ENCODE measurements at regions not wholly inside any gene's neighbourhood (a gene's known extent, or its start where the extent isn't known, plus 50 kb on each side); places are given as distances from the start of the nearest gene placed in this dataset.

GRCh38 chr4:164467493-164467892 is 286.4 kb upstream of the SMIM31 start:
- Histone ChIP-seq H2BK5ac (ENCODE audit: low read length) (no peak overlapping the region), H3K18ac (ENCODE audit: low read length) (no peak overlapping the region), H3K36me3 (ENCODE audit: control insufficient read depth, insufficient read depth, low read length) (no peaks in the 10 kb centered on the region), H2BK15ac (replicated peaks; ENCODE audit: low read depth) (no peak overlapping the region), H3K4me3 (ENCODE audit: low read length) (no peak overlapping the region), H3K79me1 (ENCODE audit: low read length) (no peaks in the 10 kb centered on the region), H3K27me3 (ENCODE audit: insufficient read depth, low read length, poor library complexity) (no peaks in the 10 kb centered on the region), H2AK5ac (ENCODE audit: low read length) (no peak overlapping the region), H3K23ac (ENCODE audit: low read length) (no peak overlapping the region), H3K4ac (ENCODE audit: low read depth, low read length) (no peak overlapping the region), H3K4me1 (ENCODE audit: control insufficient read depth, low read depth, low read length) (no peaks in the 10 kb centered on the region), H4K8ac (ENCODE audit: low read depth, low read length) (no peak overlapping the region), H4K5ac (ENCODE audit: low read length) (no peak overlapping the region), H3K56ac (ENCODE audit: low read length) (no peak overlapping the region), H2BK120ac (ENCODE audit: low read depth, low read length) (no peak overlapping the region), H3K9ac (ENCODE audit: low read length) (no peak overlapping the region), H3K4me2 (ENCODE audit: low read length) (no peak overlapping the region), H3K79me2 (ENCODE audit: control insufficient read depth, insufficient read depth, low read length) (no peaks in the 10 kb centered on the region), H3K27ac (ENCODE audit: low read depth, low read length) (no peak overlapping the region)
- no peak for DNase-seq
- no CpG with 5 or more reads among the region's 3 CpGs for WGBS (ENCODE audit: extremely low coverage, insufficient coverage, low lambda C conversion rate)

GRCh38 chr4:164481306-164482091 is 272.4 kb upstream of the SMIM31 start:
- Histone ChIP-seq H2BK15ac (replicated peaks; ENCODE audit: low read depth) (no peak overlapping the region), H3K36me3 (ENCODE audit: control insufficient read depth, insufficient read depth, low read length) (no peaks in the 10 kb centered on the region), H3K4me1 (ENCODE audit: control insufficient read depth, low read depth, low read length) (no peaks in the 10 kb centered on the region), H3K27ac (ENCODE audit: low read depth, low read length) (no peak overlapping the region), H4K5ac (ENCODE audit: low read length) (no peak overlapping the region), H3K18ac (ENCODE audit: low read length) (no peak overlapping the region), H3K4ac (ENCODE audit: low read depth, low read length) (no peak overlapping the region), H2AK5ac (ENCODE audit: low read length) (no peak overlapping the region), H3K56ac (ENCODE audit: low read length) (no peak overlapping the region), H3K79me1 (ENCODE audit: low read length) (no peaks in the 10 kb centered on the region), H3K27me3 (ENCODE audit: insufficient read depth, low read length, poor library complexity) (no peaks in the 10 kb centered on the region), H3K23ac (ENCODE audit: low read length) (no peak overlapping the region), H3K79me2 (ENCODE audit: control insufficient read depth, insufficient read depth, low read length) (no peaks in the 10 kb centered on the region), H3K9ac (ENCODE audit: low read length) (no peak overlapping the region), H3K4me3 (ENCODE audit: low read length) (no peak overlapping the region), H2BK5ac (ENCODE audit: low read length) (no peak overlapping the region), H2BK120ac (ENCODE audit: low read depth, low read length) (no peak overlapping the region), H3K4me2 (ENCODE audit: low read length) (no peak overlapping the region), H4K8ac (ENCODE audit: low read depth, low read length) (no peak overlapping the region)
- no CpG with 5 or more reads among the region's 4 CpGs for WGBS (ENCODE audit: extremely low coverage, insufficient coverage, low lambda C conversion rate)
- no peak for DNase-seq

- Histone ChIP-seq H3K9ac (ENCODE audit: low read length) (no peak overlapping the region), H4K8ac (ENCODE audit: low read depth, low read length) (no peak overlapping the region), H4K5ac (ENCODE audit: low read length) (no peak overlapping the region), H3K79me2 (ENCODE audit: control insufficient read depth, insufficient read depth, low read length) (no peaks in the 10 kb centered on the region), H3K4ac (ENCODE audit: low read depth, low read length) (no peak overlapping the region), H3K23ac (ENCODE audit: low read length) (no peak overlapping the region), H3K79me1 (ENCODE audit: low read length) (no peaks in the 10 kb centered on the region), H3K27me3 (ENCODE audit: insufficient read depth, low read length, poor library complexity) (no peaks in the 10 kb centered on the region), H2AK5ac (ENCODE audit: low read length) (no peak overlapping the region), H3K56ac (ENCODE audit: low read length) (no peak overlapping the region), H2BK120ac (ENCODE audit: low read depth, low read length) (no peak overlapping the region), H3K27ac (ENCODE audit: low read depth, low read length) (no peak overlapping the region), H3K4me3 (ENCODE audit: low read length) (no peak overlapping the region), H2BK15ac (replicated peaks; ENCODE audit: low read depth) (no peak overlapping the region), H3K4me1 (ENCODE audit: control insufficient read depth, low read depth, low read length) (no peaks in the 10 kb centered on the region), H3K4me2 (ENCODE audit: low read length) (no peak overlapping the region), H3K18ac (ENCODE audit: low read length) (no peak overlapping the region), H2BK5ac (ENCODE audit: low read length) (no peak overlapping the region), H3K36me3 (ENCODE audit: control insufficient read depth, insufficient read depth, low read length) (no peaks in the 10 kb centered on the region)
- no CpG with 5 or more reads among the region's 4 CpGs for WGBS (ENCODE audit: extremely low coverage, insufficient coverage, low lambda C conversion rate)
- no peak for DNase-seq
Measured at GRCh38 chr4:164482092-164482404, 271.9 kb upstream of the SMIM31 start.

- no peak overlapping the region for H3K4me2 ChIP-seq (ENCODE audit: low read length)
- H3K23ac ChIP-seq (ENCODE audit: low read length) = no peak overlapping the region
- H2BK120ac ChIP-seq (ENCODE audit: low read depth, low read length) = no peak overlapping the region
- H2BK5ac ChIP-seq (ENCODE audit: low read length) = no peak overlapping the region
- H3K4ac ChIP-seq (ENCODE audit: low read depth, low read length) = no peak overlapping the region
- H3K36me3 ChIP-seq (ENCODE audit: control insufficient read depth, insufficient read depth, low read length) = no peaks in the 10 kb centered on the region
- no peak overlapping the region for H4K8ac ChIP-seq (ENCODE audit: low read depth, low read length)
- no peak overlapping the region for H3K56ac ChIP-seq (ENCODE audit: low read length)
- H3K18ac ChIP-seq (ENCODE audit: low read length) = no peak overlapping the region
- H3K27me3 ChIP-seq (ENCODE audit: insufficient read depth, low read length, poor library complexity) = no peaks in the 10 kb centered on the region
- H3K79me1 ChIP-seq (ENCODE audit: low read length) = no peaks in the 10 kb centered on the region
- H2BK15ac ChIP-seq (replicated peaks; ENCODE audit: low read depth) = no peak overlapping the region
- no peak overlapping the region for H3K4me3 ChIP-seq (ENCODE audit: low read length)
- no peak overlapping the region for H4K5ac ChIP-seq (ENCODE audit: low read length)
- no peaks in the 10 kb centered on the region for H3K4me1 ChIP-seq (ENCODE audit: control insufficient read depth, low read depth, low read length)
- no peak overlapping the region for H3K27ac ChIP-seq (ENCODE audit: low read depth, low read length)
- no peaks in the 10 kb centered on the region for H3K79me2 ChIP-seq (ENCODE audit: control insufficient read depth, insufficient read depth, low read length)
- no peak for DNase-seq
- H2AK5ac ChIP-seq (ENCODE audit: low read length) = no peak overlapping the region
- H3K9ac ChIP-seq (ENCODE audit: low read length) = no peak overlapping the region
Measured at GRCh38 chr4:164482758-164483157, 271.2 kb upstream of the SMIM31 start.

GRCh38 chr4:164483711-164484110 is 270.2 kb upstream of the SMIM31 start:
- no peaks in the 10 kb centered on the region for H3K4me1 ChIP-seq (ENCODE audit: control insufficient read depth, low read depth, low read length)
- no peaks in the 10 kb centered on the region for H3K27me3 ChIP-seq (ENCODE audit: insufficient read depth, low read length, poor library complexity)
- no CpG with 5 or more reads among the region's 5 CpGs for WGBS (ENCODE audit: extremely low coverage, insufficient coverage, low lambda C conversion rate)
- no peak overlapping the region for H2BK15ac ChIP-seq (replicated peaks; ENCODE audit: low read depth)
- H3K27ac ChIP-seq (ENCODE audit: low read depth, low read length) = no peak overlapping the region
- H2AK5ac ChIP-seq (ENCODE audit: low read length) = no peak overlapping the region
- H3K18ac ChIP-seq (ENCODE audit: low read length) = no peak overlapping the region
- H3K4ac ChIP-seq (ENCODE audit: low read depth, low read length) = no peak overlapping the region
- no peak overlapping the region for H2BK5ac ChIP-seq (ENCODE audit: low read length)
- H3K9ac ChIP-seq (ENCODE audit: low read length) = no peak overlapping the region
- no peak for DNase-seq
- H4K8ac ChIP-seq (ENCODE audit: low read depth, low read length) = no peak overlapping the region
- H2BK120ac ChIP-seq (ENCODE audit: low read depth, low read length) = no peak overlapping the region
- no peaks in the 10 kb centered on the region for H3K79me1 ChIP-seq (ENCODE audit: low read length)
- no peak overlapping the region for H4K5ac ChIP-seq (ENCODE audit: low read length)
- H3K36me3 ChIP-seq (ENCODE audit: control insufficient read depth, insufficient read depth, low read length) = no peaks in the 10 kb centered on the region
- H3K56ac ChIP-seq (ENCODE audit: low read length) = no peak overlapping the region
- no peak overlapping the region for H3K4me3 ChIP-seq (ENCODE audit: low read length)
- no peak overlapping the region for H3K23ac ChIP-seq (ENCODE audit: low read length)
- no peak overlapping the region for H3K4me2 ChIP-seq (ENCODE audit: low read length)
- H3K79me2 ChIP-seq (ENCODE audit: control insufficient read depth, insufficient read depth, low read length) = no peaks in the 10 kb centered on the region

- no peaks in the 10 kb centered on the region for H3K36me3 ChIP-seq (ENCODE audit: control insufficient read depth, insufficient read depth, low read length)
- WGBS (ENCODE audit: extremely low coverage, insufficient coverage, low lambda C conversion rate) = no CpG with 5 or more reads among the region's 1 CpG
- no peak overlapping the region for H4K5ac ChIP-seq (ENCODE audit: low read length)
- H3K79me2 ChIP-seq (ENCODE audit: control insufficient read depth, insufficient read depth, low read length) = no peaks in the 10 kb centered on the region
- H3K4ac ChIP-seq (ENCODE audit: low read depth, low read length) = no peak overlapping the region
- no peak overlapping the region for H3K4me3 ChIP-seq (ENCODE audit: low read length)
- no peaks in the 10 kb centered on the region for H3K27me3 ChIP-seq (ENCODE audit: insufficient read depth, low read length, poor library complexity)
- no peak overlapping the region for H2BK15ac ChIP-seq (replicated peaks; ENCODE audit: low read depth)
- no peak overlapping the region for H2BK120ac ChIP-seq (ENCODE audit: low read depth, low read length)
- H3K4me2 ChIP-seq (ENCODE audit: low read length) = no peak overlapping the region
- no peak overlapping the region for H3K27ac ChIP-seq (ENCODE audit: low read depth, low read length)
- H3K4me1 ChIP-seq (ENCODE audit: control insufficient read depth, low read depth, low read length) = no peaks in the 10 kb centered on the region
- H3K56ac ChIP-seq (ENCODE audit: low read length) = no peak overlapping the region
- no peak overlapping the region for H4K8ac ChIP-seq (ENCODE audit: low read depth, low read length)
- H3K18ac ChIP-seq (ENCODE audit: low read length) = no peak overlapping the region
- H3K9ac ChIP-seq (ENCODE audit: low read length) = no peak overlapping the region
- no peak overlapping the region for H3K23ac ChIP-seq (ENCODE audit: low read length)
- DNase-seq = no peak
- no peak overlapping the region for H2AK5ac ChIP-seq (ENCODE audit: low read length)
- no peak overlapping the region for H2BK5ac ChIP-seq (ENCODE audit: low read length)
- H3K79me1 ChIP-seq (ENCODE audit: low read length) = no peaks in the 10 kb centered on the region
Measured at GRCh38 chr4:164484551-164484950, 269.4 kb upstream of the SMIM31 start.
